GM23338 (cell line): ENCODE measurements at regions not wholly inside any gene's neighbourhood (a gene's known extent, or its start where the extent isn't known, plus 50 kb on each side); places are given as distances from the start of the nearest gene placed in this dataset.

Experiments
- ATAC-seq: fragments of 200-7000 bp; cut with Tn5 transposase; 3 replicates; pipeline ENCODE4 v1.9.1; 2020
- DNase-seq: peaks from one replicate; pipeline ENCODE4 v3.0.0-alpha.2; 2015; ENCODE audit warnings: low spot score
- H2AFZ ChIP-seq: fragments of 200-600 bp; sonication (generic); 2 replicates; pipeline ENCODE4 v1.8.0; 2016; ENCODE audit warnings: antibody characterized with exemption, mild to moderate bottlenecking, moderate library complexity
- H3F3A ChIP-seq: fragments of 200-600 bp; sonication (generic); replicated peaks from 2 replicates; pipeline ENCODE4 v1.8.0; 2017; ENCODE audit warnings: antibody characterized with exemption, mixed run types, low read depth
- H3K27ac ChIP-seq: fragments of 200-600 bp; sonication (generic); 2 replicates; pipeline ENCODE4 v1.6.1; 2016; ENCODE audit warnings: low read depth
- H3K27me3 ChIP-seq: fragments of 200-600 bp; sonication (generic); 2 replicates; pipeline ENCODE4 v1.8.0; 2016; ENCODE audit warnings: mild to moderate bottlenecking, mixed run types, moderate library complexity; ENCODE audit not compliant: insufficient read depth
- H3K36me3 ChIP-seq: fragments of 200-600 bp; sonication (generic); 2 replicates; pipeline ENCODE4 v1.8.0; 2016; ENCODE audit warnings: mild to moderate bottlenecking; ENCODE audit not compliant: insufficient read depth
- H3K4me1 ChIP-seq: fragments of 200-600 bp; sonication (generic); 2 replicates; pipeline ENCODE4 v1.8.0; 2016; ENCODE audit warnings: mild to moderate bottlenecking, moderate library complexity; ENCODE audit not compliant: insufficient read depth
- H3K4me2 ChIP-seq: fragments of 200-600 bp; sonication (generic); 2 replicates; pipeline ENCODE4 v1.7.1; 2017; ENCODE audit warnings: mixed run types
- H3K4me3 ChIP-seq: fragments of 200-600 bp; sonication (generic); 2 replicates; pipeline ENCODE4 v1.6.1; 2016; ENCODE audit warnings: mixed run types
- H3K79me2 ChIP-seq: fragments of 200-600 bp; sonication (generic); replicated peaks from 2 replicates; pipeline ENCODE4 v1.8.0; 2017; ENCODE audit warnings: mild to moderate bottlenecking; ENCODE audit not compliant: insufficient read depth
- H3K9me2 ChIP-seq: fragments of 200-600 bp; sonication (generic); 2 replicates; pipeline ENCODE4 v1.8.0; 2017; ENCODE audit not compliant: insufficient read depth
- H4K20me1 ChIP-seq: fragments of 200-600 bp; sonication (generic); replicated peaks from 2 replicates; pipeline ENCODE4 v1.8.0; 2017; ENCODE audit warnings: mild to moderate bottlenecking; ENCODE audit not compliant: insufficient read depth
- H3K27ac Mint-ChIP-seq: 2 replicates; pipeline ENCODE4 v1.8.0; 2020; ENCODE audit warnings: inconsistent platforms, mild to moderate bottlenecking, moderate library complexity, mixed read lengths
- H3K27me3 Mint-ChIP-seq: 3 replicates; pipeline ENCODE4 v1.8.0; 2022; ENCODE audit warnings: low read depth, mild to moderate bottlenecking, moderate library complexity, mixed read lengths, inconsistent platforms; ENCODE audit not compliant: insufficient read depth, poor library complexity
- H3K36me3 Mint-ChIP-seq: 3 replicates; pipeline ENCODE4 v1.8.0; 2021; ENCODE audit warnings: low read depth, mild to moderate bottlenecking, inconsistent platforms, moderate library complexity, mixed read lengths
- H3K4me1 Mint-ChIP-seq: 3 replicates; pipeline ENCODE4 v1.8.0; 2020; ENCODE audit warnings: mild to moderate bottlenecking, inconsistent platforms, mixed read lengths
- H3K4me3 Mint-ChIP-seq: 3 replicates; pipeline ENCODE4 v1.8.0; 2021; ENCODE audit warnings: moderate library complexity, mild to moderate bottlenecking, inconsistent platforms, mixed read lengths
- H3K9me3 Mint-ChIP-seq: 3 replicates; pipeline ENCODE4 v1.8.0; 2020; ENCODE audit warnings: moderate library complexity, mild to moderate bottlenecking, inconsistent platforms, mixed read lengths
- CREB1 ChIP-seq: fragments of 250-450 bp; sonication (Bioruptor Pico); IDR thresholded peaks from 2 replicates; pipeline ENCODE4 v1.5.0; 2020; ENCODE audit warnings: low read depth, mild to moderate bottlenecking, moderate library complexity
- CTCF ChIP-seq, 2 experiments: fragments of 200-600 bp in 1 of 2; sonication (generic) in 1 of 2; conservative IDR thresholded peaks; 2 replicates each; pipeline versions ENCODE4 v1.5.1 to v1.6.1; 2016 to 2017; ENCODE audit warnings: antibody characterized with exemption in 2 of 2, low read depth in 2 of 2, mild to moderate bottlenecking in 2 of 2, moderate library complexity in 1 of 2
- ETS1 ChIP-seq: IDR thresholded peaks from 2 replicates; pipeline ENCODE4 v1.6.1; 2016; ENCODE audit warnings: antibody characterized with exemption
- EZH2phosphoT487 ChIP-seq: fragments of 200-600 bp; sonication (generic); IDR thresholded peaks from one replicate; pipeline ENCODE4 v1.8.1; 2018; ENCODE audit warnings: antibody characterized with exemption; ENCODE audit not compliant: unreplicated experiment
- NANOG ChIP-seq: IDR thresholded peaks from 2 replicates; pipeline ENCODE4 v1.6.1; 2016; ENCODE audit warnings: antibody characterized with exemption, borderline replicate concordance
- STAT1 ChIP-seq: IDR thresholded peaks from one replicate; pipeline ENCODE4 v1.6.1; 2016; ENCODE audit warnings: antibody characterized with exemption; ENCODE audit not compliant: unreplicated experiment
- ZNF114 ChIP-seq: fragments of 250-450 bp; sonication (Bioruptor Pico); IDR thresholded peaks from 2 replicates; pipeline ENCODE4 v1.5.0; 2020; ENCODE audit warnings: mild to moderate bottlenecking, moderate library complexity
- ZNF331 ChIP-seq: fragments of 250-450 bp; sonication (Bioruptor Pico); IDR thresholded peaks from 2 replicates; pipeline ENCODE4 v1.5.0; 2020; ENCODE audit warnings: low read depth, mild to moderate bottlenecking, moderate library complexity
- ZNF462 ChIP-seq: fragments of 250-450 bp; sonication (Bioruptor Pico); IDR thresholded peaks from 2 replicates; pipeline ENCODE4 v1.5.0; 2020; ENCODE audit warnings: mild to moderate bottlenecking, moderate library complexity

- Histone ChIP-seq H3K27me3 (no peaks in the 10 kb centered on the region), H3K27ac (no peak overlapping the region), H3K4me2 (no peak overlapping the region), H3K79me2 (no peaks in the 10 kb centered on the region), H2AFZ (no peak overlapping the region), H4K20me1 (no peaks in the 10 kb centered on the region), H3K36me3 (no peaks in the 10 kb centered on the region), H3K4me3 (no peak overlapping the region), H3K9me2 (0 out of 2 replicates have a peak, but pooled peaks cover 10% of the 10 kb centered on the region), H3F3A (no peaks in the 10 kb centered on the region), H3K4me1 (no peaks in the 10 kb centered on the region)
- no peak overlapping the region for H3K27ac Mint-ChIP-seq
- no peak for TF ChIP-seq ZNF114 (CRISPR knock-in tag)
- no peak for TF ChIP-seq ZNF331 (CRISPR knock-in tag)
- TF ChIP-seq NANOG = no peak
- TF ChIP-seq EZH2phosphoT487 = no peak
- TF ChIP-seq ETS1 = no peak
- no peak for TF ChIP-seq CTCF (conservative IDR thresholded peaks at IDR 0.05; ENCODE audit: low read depth in 2 of 2)
- TF ChIP-seq CREB1 (CRISPR knock-in tag) = no peak
- TF ChIP-seq ZNF462 = no peak
- TF ChIP-seq STAT1 = no peak
- peaks cover 3% of the 10 kb centered on the region; the same call in 2 of the 3 replicates for H3K4me1 Mint-ChIP-seq
- H3K4me3 Mint-ChIP-seq = no peak overlapping the region
- ATAC-seq (no peak), DNase-seq (no peak)
- H3K27me3 Mint-ChIP-seq = no peaks in the 10 kb centered on the region
- peaks cover 5% of the 10 kb centered on the region for H3K9me3 Mint-ChIP-seq
- H3K36me3 Mint-ChIP-seq = no peaks in the 10 kb centered on the region
Observed at GRCh38 chr2:16005389-16005788, 65.0 kb downstream of the MYCN start.
